SIG-M5 treated with dmso at 0.1 percent for 504 hours (cell line): ENCODE measurements at regions not wholly inside any gene's neighbourhood (a gene's known extent, or its start where the extent isn't known, plus 50 kb on each side); places are given as distances from the start of the nearest gene placed in this dataset.
A peak's percentile ranks its signal among the peaks of the same experiment; 100 is the strongest.
"Not testable (repeated sequence)": the region's sequence is repeated elsewhere in the genome, so short reads cannot be mapped to it uniquely, and the experiment has no call there.

Source experiments
- DNase-seq: peaks from one replicate; lab custom pipeline; 2025; ENCODE audit not compliant: unreplicated experiment; lab: John Stamatoyannopoulos, UW

DNA sequence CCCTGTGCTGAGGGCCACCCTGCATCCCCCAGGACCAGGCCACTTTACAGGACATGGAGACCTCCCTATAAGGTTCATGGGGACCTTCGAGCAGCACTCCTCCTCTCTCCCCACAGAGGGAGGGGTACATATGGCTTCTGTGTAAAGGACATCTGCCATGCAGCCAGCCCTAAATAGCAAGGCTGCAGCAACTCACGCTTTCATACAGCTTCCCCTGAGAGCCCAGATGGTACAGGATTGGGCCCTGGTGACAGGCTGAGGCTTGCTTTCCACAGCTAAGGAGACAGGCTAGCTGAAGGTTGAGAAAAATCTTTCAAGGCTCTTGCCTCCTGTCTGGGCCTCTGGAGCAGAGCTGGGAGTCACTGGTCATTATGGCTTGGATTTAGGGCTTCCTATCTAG, 147.0 kb upstream of the ZNF366 start:
- DNase-seq, result no peak

- DNase-seq, result no peak
These were observed 146.4 kb upstream of the ZNF366 start for GRCh38 chr5:72653586-72653985.

DNA sequence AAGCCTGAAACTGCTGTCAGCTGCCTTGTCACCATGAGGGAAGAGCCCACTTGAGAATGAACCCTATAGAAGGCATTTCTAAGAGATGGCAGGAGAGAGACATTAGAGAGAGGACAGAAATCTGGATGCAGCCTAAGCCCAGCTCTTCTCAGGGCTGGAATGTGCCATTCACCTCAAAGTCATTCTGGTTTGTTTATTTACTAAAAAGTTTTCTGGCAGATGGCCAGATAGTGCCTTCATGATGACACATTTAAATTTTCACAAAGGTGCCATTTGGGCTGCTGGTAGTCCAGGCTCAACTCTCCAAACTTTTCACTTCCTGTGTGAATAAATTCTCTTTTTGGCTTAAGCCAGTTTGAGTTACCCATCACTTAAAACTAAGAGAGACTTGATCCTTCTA, 144.6 kb upstream of the ZNF366 start:
- DNase-seq, result no peak

- no peak for DNase-seq
These were observed 143.9 kb upstream of the ZNF366 start for GRCh38 chr5:72651109-72651508.

GRCh38 chr5:72649449-72649848, 142.2 kb upstream of the ZNF366 start:
- no peak for DNase-seq

GRCh38 chr5:72648480-72648879, 141.3 kb upstream of the ZNF366 start:
- no peak for DNase-seq

GRCh38 chr5:72647806-72648205, 140.6 kb upstream of the ZNF366 start:
- no peak for DNase-seq

DNA sequence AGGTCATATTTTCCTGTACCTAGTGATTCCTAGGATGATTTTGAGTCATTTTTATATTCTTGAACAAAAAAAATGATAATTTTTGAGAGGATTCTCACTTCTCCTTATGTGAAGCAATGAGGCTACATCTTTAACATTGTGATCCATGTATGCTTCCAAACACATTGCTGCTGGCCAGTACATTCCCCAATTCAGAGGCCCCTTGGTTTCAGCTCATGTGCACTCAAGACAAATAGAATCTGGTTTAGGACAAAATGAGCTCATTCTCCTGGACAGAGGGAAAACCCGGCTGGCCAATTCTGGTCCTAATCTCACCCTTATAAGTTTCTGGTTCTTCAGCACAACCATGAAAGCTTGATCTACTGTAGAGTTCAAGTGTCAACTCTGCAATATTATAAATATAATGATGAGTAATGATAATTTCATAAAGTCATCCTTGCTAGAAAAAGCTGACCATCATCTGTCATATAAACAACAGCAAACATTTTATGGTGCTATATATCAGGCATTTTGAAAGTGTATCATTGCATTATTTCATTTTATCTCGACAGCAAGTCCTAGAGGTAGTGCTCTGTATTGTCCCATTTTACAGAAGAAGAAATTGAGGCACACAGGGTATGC, 139.1 kb upstream of the ZNF366 start:
- no peak for DNase-seq

GRCh38 chr5:72645064-72645846, 138.0 kb upstream of the ZNF366 start:
- no peak for DNase-seq

DNA sequence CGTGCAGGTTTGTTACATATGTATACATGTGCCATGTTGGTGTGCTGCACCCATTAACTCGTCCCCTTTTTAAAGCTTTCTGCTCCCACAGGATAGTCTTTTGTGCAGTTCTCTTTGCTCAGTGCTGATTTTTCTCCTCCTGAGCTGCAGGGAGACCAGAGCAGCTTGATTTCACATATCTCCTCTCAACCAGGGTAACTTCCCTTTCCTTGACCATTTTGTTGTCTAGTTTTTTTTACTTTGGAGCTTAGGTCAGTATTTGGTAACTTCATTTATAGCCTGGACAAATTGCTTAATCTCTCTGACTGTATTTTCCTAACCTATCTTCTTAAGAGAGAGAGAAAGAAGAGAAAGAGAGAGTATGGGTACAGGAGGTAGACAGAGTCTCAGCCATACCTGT, 137.1 kb upstream of the ZNF366 start:
- peak; percentile 10 for DNase-seq

DNA sequence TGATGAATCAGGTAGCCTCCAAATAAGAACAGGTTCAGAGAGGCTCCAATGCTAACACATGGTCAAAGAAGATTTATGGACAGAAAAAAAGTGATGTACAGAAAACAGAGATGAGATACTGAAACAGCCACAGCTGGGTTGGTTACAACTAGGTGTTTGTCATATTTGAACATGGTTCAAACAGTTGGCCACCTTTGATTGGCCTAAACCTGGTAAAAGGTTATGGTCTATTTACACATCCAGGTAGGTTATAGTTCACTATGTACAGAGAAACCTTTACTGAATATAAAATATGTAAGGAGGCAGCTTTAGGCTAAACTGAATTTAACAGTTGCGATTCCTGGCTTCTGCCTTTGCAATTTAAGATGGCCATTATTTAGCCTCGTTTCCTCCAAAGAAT, 134.0 kb upstream of the ZNF366 start:
- no peak for DNase-seq

DNA sequence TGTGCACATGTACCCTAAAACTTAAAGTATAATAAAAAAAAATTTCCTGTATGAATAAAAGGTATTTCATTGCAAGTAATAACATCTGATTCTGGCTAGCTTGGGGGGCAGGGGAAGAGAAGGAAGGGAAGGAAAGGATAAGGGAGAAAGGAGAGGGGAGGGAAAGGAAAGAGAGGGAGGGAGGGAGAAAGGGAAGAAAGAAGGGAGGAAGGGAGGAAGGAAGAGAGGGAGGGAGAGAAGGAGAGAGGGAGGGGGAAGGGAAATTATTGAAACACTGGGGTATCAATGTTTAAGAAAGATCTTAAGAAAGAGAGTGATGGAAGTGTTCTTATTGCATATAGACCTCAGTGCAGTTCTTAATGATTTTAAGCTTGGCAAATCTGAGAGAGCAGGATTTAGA, 129.8 kb upstream of the ZNF366 start:
- no peak for DNase-seq

- not testable (repeated sequence) for DNase-seq
These were observed 129.4 kb upstream of the ZNF366 start for GRCh38 chr5:72636565-72636964.

DNA sequence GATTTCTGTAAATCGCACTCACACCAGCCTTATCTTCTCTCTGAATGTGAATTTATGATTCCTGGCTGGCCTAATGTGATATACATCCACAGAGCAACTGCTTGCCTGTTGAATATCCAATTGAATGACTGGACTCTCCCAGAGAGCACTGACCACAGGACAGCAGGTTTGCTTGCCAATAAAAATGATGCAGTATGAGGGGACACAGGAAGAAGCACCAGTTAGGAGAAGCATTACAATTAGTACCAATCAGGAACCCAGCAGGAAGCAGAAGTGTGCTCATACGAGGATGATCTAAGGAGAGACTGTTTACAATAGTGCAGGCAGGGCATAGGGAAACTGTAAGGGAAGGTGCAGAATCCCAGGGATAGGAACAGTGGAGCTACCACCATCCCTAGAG, 127.2 kb upstream of the ZNF366 start:
- DNase-seq, result no peak

DNA sequence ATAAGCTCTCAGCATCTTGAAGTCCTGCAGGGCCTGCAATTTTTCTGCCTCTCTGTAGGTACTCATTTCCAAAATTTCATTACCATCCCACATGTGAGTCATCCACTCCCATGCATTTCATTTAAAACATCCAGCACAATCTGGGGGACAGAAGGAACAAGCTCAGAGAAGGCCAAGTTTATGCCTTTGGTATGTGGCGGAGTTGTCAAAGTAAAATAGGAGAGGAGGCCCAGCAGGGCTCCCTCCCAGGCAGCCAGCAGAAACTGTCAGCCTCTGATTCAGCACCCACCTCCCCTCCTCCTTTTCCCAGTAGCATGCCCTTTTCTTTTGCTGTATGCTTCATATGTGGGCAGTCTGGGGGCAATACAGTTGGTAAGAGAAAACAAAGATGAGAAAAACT, 126.4 kb upstream of the ZNF366 start:
- no peak for DNase-seq

- DNase-seq, result no peak
These were observed 125.8 kb upstream of the ZNF366 start for GRCh38 chr5:72633041-72633445.

GRCh38 chr5:72630721-72631120, 123.5 kb upstream of the ZNF366 start:
- no peak for DNase-seq

- no peak for DNase-seq
These were observed 122.9 kb upstream of the ZNF366 start for GRCh38 chr5:72630081-72630480.

- no peak for DNase-seq
These were observed 121.7 kb upstream of the ZNF366 start for GRCh38 chr5:72628771-72629371.

DNA sequence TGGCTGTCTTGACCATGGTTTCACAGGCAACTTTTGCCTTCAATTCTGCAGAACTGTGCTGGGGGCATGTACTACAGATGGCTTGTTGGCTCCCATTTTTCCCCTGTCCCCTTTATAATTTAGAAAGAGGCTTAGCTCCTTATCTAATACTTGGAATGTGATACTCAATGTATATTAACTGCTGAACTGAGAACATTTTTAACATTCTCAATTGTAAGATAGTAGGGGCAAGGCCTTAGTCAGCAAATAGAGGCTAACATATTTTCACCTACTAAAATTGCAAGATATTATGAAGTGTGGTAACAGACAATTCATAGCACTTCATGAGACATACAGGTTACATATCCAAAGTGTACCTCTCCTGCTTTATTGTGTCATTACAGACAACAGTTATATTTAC, 118.1 kb upstream of the ZNF366 start:
- no peak for DNase-seq

DNA sequence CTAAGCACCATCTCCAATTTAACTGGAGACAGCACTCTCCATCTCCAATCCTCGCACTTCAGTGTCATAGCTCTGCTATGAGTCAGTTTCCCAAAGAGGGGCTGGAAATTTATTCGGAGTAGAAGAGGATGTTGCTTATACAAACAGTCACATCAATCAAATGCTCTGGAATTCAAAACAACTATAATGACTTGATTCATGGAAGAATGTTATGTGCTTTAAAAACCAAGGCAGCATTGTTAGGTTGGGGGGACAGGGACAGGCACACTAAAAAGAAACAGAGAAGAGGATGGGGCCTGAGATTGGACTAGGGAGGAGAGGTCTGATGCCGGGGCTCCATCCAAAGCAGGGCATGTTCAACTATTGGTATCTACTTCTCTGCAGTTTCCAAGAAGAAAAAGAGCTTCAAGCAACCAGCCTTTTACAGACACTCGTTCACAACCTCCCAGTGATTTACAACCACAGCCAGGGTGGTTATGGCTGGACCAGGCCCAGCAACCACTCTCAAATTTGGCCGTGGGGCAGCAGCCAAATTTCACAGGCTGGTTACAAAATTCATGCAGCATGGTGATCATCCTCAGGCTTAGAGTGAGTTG, 117.5 kb upstream of the ZNF366 start:
- no peak for DNase-seq

DNA sequence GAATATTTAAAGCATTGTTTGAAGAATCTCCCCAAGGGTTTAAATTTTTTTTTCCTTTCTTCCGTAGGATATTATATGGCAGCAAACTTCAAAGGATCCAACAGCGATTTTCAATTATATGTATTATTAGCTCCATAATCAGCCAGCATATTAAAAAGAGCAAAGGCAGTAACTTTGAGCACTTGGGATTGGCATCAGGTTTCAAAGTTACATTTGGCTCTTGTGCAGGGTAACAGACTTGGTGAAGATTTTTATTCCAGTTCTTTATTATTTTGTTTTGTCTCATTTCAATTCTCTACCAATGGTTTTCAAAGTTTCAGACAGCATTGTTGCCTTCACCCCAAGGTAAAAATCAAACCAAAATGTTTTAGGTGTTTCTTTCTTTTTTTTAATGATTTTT, 116.7 kb upstream of the ZNF366 start:
- no peak for DNase-seq
